Peyer's patch (tissue), 4 donors: ENCODE measurements at regions not wholly inside any gene's neighbourhood (a gene's known extent, or its start where the extent isn't known, plus 50 kb on each side); places are given as distances from the start of the nearest gene placed in this dataset.

Experiments used
- POLR2A ChIP-seq, 2 donors: fragments of 450-650 bp; IDR thresholded peaks; one replicate each; pipeline ENCODE4 v1.5.1; 2017; ENCODE audit warnings: antibody characterized with exemption in 2 of 2, mild to moderate bottlenecking in 2 of 2, moderate library complexity in 2 of 2
- TF ChIP-seq, protein P1 (sequence below), 6 experiments: fragments of 450-650 bp in 4 of 6; fragments of 200-600 bp in 2 of 6; sonication (generic) in 1 of 6; IDR thresholded peaks; one replicate each; pipeline ENCODE4 v1.5.1; 2017 to 2019; ENCODE audit warnings: antibody characterized with exemption in 6 of 6, mild to moderate bottlenecking in 3 of 6, moderate library complexity in 1 of 6

DNA sequence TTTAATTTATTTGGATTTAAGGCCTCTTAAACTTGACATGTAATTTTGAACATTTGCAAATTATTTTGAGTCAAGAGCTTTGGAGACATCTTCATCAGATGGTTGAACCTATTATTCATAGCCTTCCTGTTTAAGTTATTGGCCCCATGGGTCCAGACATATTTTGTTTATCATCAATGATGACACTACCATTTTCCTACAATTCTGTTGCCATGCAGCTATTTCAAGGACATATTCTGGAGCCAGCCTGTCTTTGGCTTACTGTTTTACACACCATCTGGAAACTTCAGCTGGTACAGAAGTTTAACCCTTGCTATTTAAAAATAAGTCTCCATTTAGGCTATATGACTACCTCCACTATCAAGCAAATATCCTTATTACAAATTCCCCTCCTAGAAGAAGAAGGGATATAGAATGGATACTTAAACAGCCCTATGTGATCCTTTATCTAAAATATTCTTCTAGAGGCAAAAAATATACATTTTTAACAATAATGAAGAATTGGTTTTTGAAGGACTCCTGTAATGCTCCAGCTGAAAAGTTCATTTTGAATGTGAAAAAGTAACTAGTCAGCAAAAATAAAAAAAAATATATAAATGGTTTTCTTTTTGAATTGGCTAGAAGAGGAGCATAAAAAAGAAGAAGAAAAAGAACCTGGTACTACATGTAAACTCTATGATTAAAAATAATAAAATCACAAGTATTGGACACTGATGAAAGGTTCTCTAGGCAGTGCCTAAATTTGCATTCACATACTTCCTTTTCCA lies 544.0 kb upstream of the HS3ST5 start:
- TF ChIP-seq, protein P1, sequence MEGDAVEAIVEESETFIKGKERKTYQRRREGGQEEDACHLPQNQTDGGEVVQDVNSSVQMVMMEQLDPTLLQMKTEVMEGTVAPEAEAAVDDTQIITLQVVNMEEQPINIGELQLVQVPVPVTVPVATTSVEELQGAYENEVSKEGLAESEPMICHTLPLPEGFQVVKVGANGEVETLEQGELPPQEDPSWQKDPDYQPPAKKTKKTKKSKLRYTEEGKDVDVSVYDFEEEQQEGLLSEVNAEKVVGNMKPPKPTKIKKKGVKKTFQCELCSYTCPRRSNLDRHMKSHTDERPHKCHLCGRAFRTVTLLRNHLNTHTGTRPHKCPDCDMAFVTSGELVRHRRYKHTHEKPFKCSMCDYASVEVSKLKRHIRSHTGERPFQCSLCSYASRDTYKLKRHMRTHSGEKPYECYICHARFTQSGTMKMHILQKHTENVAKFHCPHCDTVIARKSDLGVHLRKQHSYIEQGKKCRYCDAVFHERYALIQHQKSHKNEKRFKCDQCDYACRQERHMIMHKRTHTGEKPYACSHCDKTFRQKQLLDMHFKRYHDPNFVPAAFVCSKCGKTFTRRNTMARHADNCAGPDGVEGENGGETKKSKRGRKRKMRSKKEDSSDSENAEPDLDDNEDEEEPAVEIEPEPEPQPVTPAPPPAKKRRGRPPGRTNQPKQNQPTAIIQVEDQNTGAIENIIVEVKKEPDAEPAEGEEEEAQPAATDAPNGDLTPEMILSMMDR (IDR thresholded peaks at IDR 0.05), result no peak
- no peak for TF ChIP-seq POLR2A (IDR thresholded peaks at IDR 0.05)
